ENCODE measurements at regions not wholly inside any gene's neighbourhood (a gene's known extent, or its start where the extent isn't known, plus 50 kb on each side); places are given as distances from the start of the nearest gene placed in this dataset.

DNA sequence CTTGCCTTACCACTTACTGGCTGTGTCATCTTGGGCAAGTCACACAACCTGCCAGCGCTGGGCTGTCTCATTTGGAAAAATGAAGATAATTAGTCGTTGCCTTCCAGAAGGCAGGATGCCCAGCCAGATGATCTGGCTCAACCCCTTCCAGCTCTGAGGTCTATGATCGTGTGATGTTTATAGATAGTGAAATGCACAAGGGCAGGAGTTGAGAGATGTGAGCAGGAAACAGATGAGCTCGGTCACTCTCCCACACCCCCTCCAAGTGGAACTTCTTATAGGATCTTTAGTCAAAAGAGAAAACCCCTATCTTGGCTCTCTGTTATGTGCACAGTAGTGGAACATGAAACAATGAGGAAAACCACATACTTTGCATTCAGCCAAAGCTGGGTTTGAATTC lies 336.8 kb upstream of the PPARGC1A start:
- Histone ChIP-seq H3K4me1 (peaks cover 10% of the 10 kb centered on the region), H3K27me3 (no peaks in the 10 kb centered on the region), H3K36me3 (no peaks in the 10 kb centered on the region), H3K9me3 (no peaks in the 10 kb centered on the region), H3K27ac (no peak overlapping the region), H3K4me3 (no peak overlapping the region)
- 33% methylated on average over 4 of the region's 4 CpGs for WGBS
- TF ChIP-seq, protein P1, sequence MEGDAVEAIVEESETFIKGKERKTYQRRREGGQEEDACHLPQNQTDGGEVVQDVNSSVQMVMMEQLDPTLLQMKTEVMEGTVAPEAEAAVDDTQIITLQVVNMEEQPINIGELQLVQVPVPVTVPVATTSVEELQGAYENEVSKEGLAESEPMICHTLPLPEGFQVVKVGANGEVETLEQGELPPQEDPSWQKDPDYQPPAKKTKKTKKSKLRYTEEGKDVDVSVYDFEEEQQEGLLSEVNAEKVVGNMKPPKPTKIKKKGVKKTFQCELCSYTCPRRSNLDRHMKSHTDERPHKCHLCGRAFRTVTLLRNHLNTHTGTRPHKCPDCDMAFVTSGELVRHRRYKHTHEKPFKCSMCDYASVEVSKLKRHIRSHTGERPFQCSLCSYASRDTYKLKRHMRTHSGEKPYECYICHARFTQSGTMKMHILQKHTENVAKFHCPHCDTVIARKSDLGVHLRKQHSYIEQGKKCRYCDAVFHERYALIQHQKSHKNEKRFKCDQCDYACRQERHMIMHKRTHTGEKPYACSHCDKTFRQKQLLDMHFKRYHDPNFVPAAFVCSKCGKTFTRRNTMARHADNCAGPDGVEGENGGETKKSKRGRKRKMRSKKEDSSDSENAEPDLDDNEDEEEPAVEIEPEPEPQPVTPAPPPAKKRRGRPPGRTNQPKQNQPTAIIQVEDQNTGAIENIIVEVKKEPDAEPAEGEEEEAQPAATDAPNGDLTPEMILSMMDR (IDR thresholded peaks at IDR 0.05): no peak
- TF ChIP-seq POLR2A (IDR thresholded peaks at IDR 0.05): no peak
- TF ChIP-seq POLR2AphosphoS5 (IDR thresholded peaks at IDR 0.05): no peak
- no peak for TF ChIP-seq EP300 (IDR thresholded peaks at IDR 0.05)
- no peak for DNase-seq (ENCODE audit: low spot score in 2 of 2)

DNA sequence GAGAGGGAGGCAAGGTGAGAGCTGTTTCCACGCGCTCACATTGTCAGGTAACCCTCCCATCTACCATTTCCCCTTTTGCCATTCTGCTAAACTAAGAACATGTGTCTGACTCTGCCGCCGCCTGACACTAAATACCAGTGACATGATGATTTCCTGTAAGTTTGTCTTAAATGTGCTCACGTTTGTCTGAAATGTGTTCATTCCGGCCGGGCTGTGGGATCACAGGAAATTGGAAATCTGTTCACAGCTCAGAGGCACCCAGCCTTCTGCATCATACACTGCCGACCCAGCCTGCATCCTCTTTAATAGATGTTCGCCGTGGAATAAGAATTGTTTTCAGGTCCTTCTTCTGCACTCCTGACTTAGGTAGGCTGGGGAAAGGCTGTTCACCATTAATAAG lies 336.2 kb upstream of the PPARGC1A start:
- 21% methylated on average over 10 of the region's 10 CpGs for WGBS
- no peak overlapping the region for H3K27ac ChIP-seq
- no peak overlapping the region for H3K4me3 ChIP-seq
- peaks cover 10% of the 10 kb centered on the region for H3K4me1 ChIP-seq
- no peak for DNase-seq (ENCODE audit: low spot score in 2 of 2)
- no peaks in the 10 kb centered on the region for H3K36me3 ChIP-seq
- no peaks in the 10 kb centered on the region for H3K27me3 ChIP-seq
- H3K9me3 ChIP-seq: no peaks in the 10 kb centered on the region
- TF ChIP-seq POLR2AphosphoS5 (IDR thresholded peaks at IDR 0.05) (no peak), POLR2A (IDR thresholded peaks at IDR 0.05) (no peak), EP300 (IDR thresholded peaks at IDR 0.05) (no peak)
- TF ChIP-seq, protein P1 (IDR thresholded peaks at IDR 0.05): no peak

DNA sequence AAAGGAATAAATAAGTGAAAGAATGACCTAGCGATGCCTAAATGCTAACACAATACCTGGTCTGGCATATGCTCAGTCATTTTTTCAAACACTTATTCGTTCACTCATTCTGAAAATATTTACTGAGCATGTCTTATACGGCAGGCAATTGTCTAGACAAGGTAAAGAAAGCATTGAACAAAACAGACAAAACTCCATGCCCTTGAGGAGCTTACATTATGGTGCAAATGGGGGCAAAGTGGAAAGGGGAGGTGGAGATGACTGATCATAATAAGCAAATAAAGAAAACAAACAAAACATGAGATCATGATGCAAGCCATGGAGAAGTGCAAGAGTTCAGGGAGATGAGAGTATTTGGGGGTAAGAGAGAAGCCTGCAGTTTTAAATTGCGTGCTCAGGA lies 334.6 kb upstream of the PPARGC1A start:
- 82% methylated on average over 4 of the region's 4 CpGs for WGBS
- no peaks in the 10 kb centered on the region for H3K27me3 ChIP-seq
- H3K4me3 ChIP-seq: no peak overlapping the region
- no peaks in the 10 kb centered on the region for H3K9me3 ChIP-seq
- H3K4me1 ChIP-seq: no peaks in the 10 kb centered on the region
- TF ChIP-seq POLR2AphosphoS5 (IDR thresholded peaks at IDR 0.05) (no peak), EP300 (IDR thresholded peaks at IDR 0.05) (no peak), POLR2A (IDR thresholded peaks at IDR 0.05) (no peak)
- TF ChIP-seq, protein P1 (IDR thresholded peaks at IDR 0.05): no peak
- DNase-seq (ENCODE audit: low spot score in 2 of 2): no peak
- H3K36me3 ChIP-seq: no peaks in the 10 kb centered on the region
- H3K27ac ChIP-seq: no peak overlapping the region

DNA sequence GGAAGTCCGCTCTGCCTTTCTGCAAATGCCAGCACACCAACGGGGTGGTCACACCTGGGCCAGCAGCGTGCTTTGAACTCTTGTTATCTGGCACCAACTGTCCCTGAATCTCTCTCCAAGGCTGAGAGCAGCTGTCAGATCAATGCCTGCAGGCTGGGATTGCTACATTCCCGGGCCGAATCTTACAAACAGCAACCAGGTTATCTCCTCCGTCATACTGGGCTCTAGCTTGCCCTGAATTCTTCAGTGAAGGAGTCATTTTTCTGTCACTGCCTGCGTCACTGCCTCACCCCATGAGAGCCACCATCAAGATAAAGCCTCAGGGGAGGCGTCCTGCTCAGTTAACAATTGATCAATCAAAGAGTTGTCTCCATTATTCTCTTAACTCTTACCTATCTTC lies 329.4 kb upstream of the PPARGC1A start:
- H3K27me3 ChIP-seq: no peaks in the 10 kb centered on the region
- no peak overlapping the region for H3K27ac ChIP-seq
- 60% methylated on average over 5 of the region's 8 CpGs for WGBS
- H3K4me3 ChIP-seq: no peak overlapping the region
- TF ChIP-seq POLR2AphosphoS5 (IDR thresholded peaks at IDR 0.05): no peak
- no peak for TF ChIP-seq POLR2A (IDR thresholded peaks at IDR 0.05)
- no peak for TF ChIP-seq EP300 (IDR thresholded peaks at IDR 0.05)
- TF ChIP-seq, protein P1 (IDR thresholded peaks at IDR 0.05): no peak
- H3K36me3 ChIP-seq: no peaks in the 10 kb centered on the region
- DNase-seq (ENCODE audit: low spot score in 2 of 2): no peak
- H3K9me3 ChIP-seq: no peaks in the 10 kb centered on the region
- no peaks in the 10 kb centered on the region for H3K4me1 ChIP-seq

DNA sequence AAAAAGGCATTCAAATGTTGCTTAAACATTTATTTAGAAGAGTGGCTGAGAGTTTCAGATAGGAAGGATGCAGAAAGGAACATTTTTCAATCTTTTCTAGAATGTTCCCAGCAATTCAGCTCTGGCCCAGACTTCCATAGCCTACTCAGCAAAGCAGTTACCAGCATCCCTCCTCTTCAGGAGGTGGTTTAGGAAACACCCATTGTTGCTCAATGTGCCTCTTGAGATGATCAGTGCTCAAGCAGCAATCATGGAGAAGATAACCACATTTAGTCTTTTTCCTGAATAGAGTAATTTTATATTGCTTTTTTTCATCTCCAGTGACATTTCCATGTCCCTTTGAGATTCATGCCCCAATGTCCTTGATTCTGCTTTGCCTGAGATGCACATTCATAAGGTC lies 328.7 kb upstream of the PPARGC1A start:
- no peak overlapping the region for H3K27ac ChIP-seq

More for the DNA sequence above, 328.7 kb upstream of the PPARGC1A start:
- no peaks in the 10 kb centered on the region for H3K27me3 ChIP-seq
- H3K4me3 ChIP-seq: no peak overlapping the region
- H3K9me3 ChIP-seq: no peaks in the 10 kb centered on the region
- no peak for TF ChIP-seq POLR2AphosphoS5 (IDR thresholded peaks at IDR 0.05)
- no peak for TF ChIP-seq EP300 (IDR thresholded peaks at IDR 0.05)
- TF ChIP-seq, protein P1 (IDR thresholded peaks at IDR 0.05): no peak
- TF ChIP-seq POLR2A (IDR thresholded peaks at IDR 0.05): no peak
- DNase-seq (ENCODE audit: low spot score in 2 of 2): no peak
- H3K36me3 ChIP-seq: no peaks in the 10 kb centered on the region
- no peaks in the 10 kb centered on the region for H3K4me1 ChIP-seq

All from suprapubic skin (tissue), 4 donors.